ENCODE measurements at regions not wholly inside any gene's neighbourhood (a gene's known extent, or its start where the extent isn't known, plus 50 kb on each side); places are given as distances from the start of the nearest gene placed in this dataset.
"Not testable (repeated sequence)": the region's sequence is repeated elsewhere in the genome, so short reads cannot be mapped to it uniquely, and the experiment has no call there.

DNA sequence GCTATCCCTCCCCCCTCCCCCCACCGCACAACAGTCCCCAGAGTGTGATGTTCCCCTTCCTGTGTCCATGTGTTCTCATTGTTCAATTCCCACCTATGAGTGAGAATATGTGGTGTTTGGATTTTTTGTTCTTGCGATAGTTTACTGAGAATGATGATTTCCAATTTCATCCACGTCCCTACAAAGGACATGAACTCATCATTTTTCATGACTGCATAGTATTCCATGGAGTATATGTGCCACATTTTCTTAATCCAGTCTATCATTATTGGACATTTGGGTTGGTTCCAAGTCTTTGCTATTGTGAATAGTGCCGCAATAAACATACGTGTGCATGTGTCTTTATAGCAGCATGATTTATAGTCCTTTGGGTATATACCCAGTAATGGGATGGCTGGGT lies 342.0 kb upstream of the KIAA1217 start:
- H3K4me3 Mint-ChIP-seq; H3K36me3 ChIP-seq (ENCODE audit: control insufficient read depth in 2 of 3, insufficient read depth in 3 of 3, low read length in 3 of 3); H3K9me3 ChIP-seq (ENCODE audit: control insufficient read depth in 2 of 3, low read length in 3 of 3); H3K4me3 ChIP-seq (ENCODE audit: low read length); H3K27me3 ChIP-seq (ENCODE audit: control insufficient read depth in 2 of 2, insufficient read depth in 2 of 2, low read length in 2 of 2); intact Hi-C loops (cut with micrococcal nuclease); H3K4me1 Mint-ChIP-seq; H3K4me1 ChIP-seq (ENCODE audit: control insufficient read depth in 2 of 2, insufficient read depth in 2 of 2, low read length in 2 of 2); CTCF ChIA-PET; H3K36me3 Mint-ChIP-seq; POLR2A ChIA-PET; H3K27ac ChIP-seq (ENCODE audit: low read depth, low read length); H3K27ac Mint-ChIP-seq; ATAC-seq; DNase-seq: not testable (repeated sequence)
- H3K9me3 Mint-ChIP-seq: peaks cover 0 to 11% (median 0%) of the 10 kb centered on the region in 11 donors
- peaks cover 0 to 16% (median 7%) of the 10 kb centered on the region in 5 donors for H3K27me3 Mint-ChIP-seq

DNA sequence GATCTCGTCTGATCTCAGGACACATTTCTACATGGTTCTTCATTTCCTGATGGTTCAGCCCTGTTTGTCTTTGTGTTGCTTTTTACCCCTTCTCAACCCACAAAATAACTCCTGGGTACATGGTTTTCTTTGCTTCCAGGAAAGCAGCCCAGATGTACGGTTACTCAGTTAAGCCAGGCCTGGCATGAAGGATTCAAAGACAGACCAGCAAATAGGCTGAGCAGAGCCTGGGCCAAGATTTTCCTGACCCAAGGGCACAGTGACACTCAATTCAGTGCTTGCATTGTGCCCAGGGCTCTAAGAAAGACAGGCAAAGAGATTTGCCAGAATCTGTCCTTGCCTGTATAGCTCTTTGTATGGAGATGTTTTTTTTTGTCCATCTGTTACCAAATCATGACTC lies 340.8 kb upstream of the KIAA1217 start:
- ChIA-PET POLR2A (no interaction called here), CTCF (no interaction called here)
- Histone ChIP-seq H3K36me3 (ENCODE audit: control insufficient read depth in 2 of 3, insufficient read depth in 3 of 3, low read length in 3 of 3) (no peaks in the 10 kb centered on the region), H3K4me1 (ENCODE audit: control insufficient read depth in 2 of 2, insufficient read depth in 2 of 2, low read length in 2 of 2) (no peaks in the 10 kb centered on the region), H3K27ac (ENCODE audit: low read depth, low read length) (no peak overlapping the region), H3K4me3 (ENCODE audit: low read length) (no peak overlapping the region), H3K27me3 (ENCODE audit: control insufficient read depth in 2 of 2, insufficient read depth in 2 of 2, low read length in 2 of 2) (no peaks in the 10 kb centered on the region), H3K9me3 (ENCODE audit: control insufficient read depth in 2 of 3, low read length in 3 of 3) (no peaks in the 10 kb centered on the region)
- DNase-seq (no peak), ATAC-seq (no peak)
- peaks cover 0 to 2% (median 0%) of the 10 kb centered on the region in 7 donors for H3K4me1 Mint-ChIP-seq
- peaks cover 0 to 11% (median 0%) of the 10 kb centered on the region in 11 donors for H3K9me3 Mint-ChIP-seq
- H3K36me3 Mint-ChIP-seq: no peaks in the 10 kb centered on the region
- intact Hi-C loops (cut with micrococcal nuclease): no loop called here
- H3K27me3 Mint-ChIP-seq: peaks cover 0 to 16% (median 8%) of the 10 kb centered on the region in 5 donors
- H3K27ac Mint-ChIP-seq: no peak overlapping the region
- no peak overlapping the region for H3K4me3 Mint-ChIP-seq

DNA sequence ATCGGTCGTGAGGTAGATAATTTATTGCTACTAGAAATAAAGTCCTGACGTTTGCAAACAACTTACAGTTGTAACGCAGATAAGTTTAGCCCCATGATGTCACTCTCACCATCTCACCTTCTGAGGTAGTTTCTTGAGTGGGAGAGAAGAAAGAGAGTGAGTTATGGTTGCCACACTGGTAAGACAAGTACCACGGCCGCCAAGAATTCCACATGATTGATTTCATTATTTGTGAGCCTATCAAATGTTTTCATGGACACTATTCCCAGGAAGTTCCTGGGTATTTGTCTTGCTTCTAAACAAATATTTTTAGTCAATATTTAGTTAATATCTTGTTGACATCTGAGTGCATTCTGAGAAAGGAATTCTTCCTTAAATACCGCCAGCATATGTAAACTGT lies 339.4 kb upstream of the KIAA1217 start:
- Histone ChIP-seq H3K4me1 (ENCODE audit: control insufficient read depth in 2 of 2, insufficient read depth in 2 of 2, low read length in 2 of 2) (no peaks in the 10 kb centered on the region), H3K36me3 (ENCODE audit: control insufficient read depth in 2 of 3, insufficient read depth in 3 of 3, low read length in 3 of 3) (no peaks in the 10 kb centered on the region), H3K9me3 (ENCODE audit: control insufficient read depth in 2 of 3, low read length in 3 of 3) (no peaks in the 10 kb centered on the region), H3K27ac (ENCODE audit: low read depth, low read length) (no peak overlapping the region), H3K4me3 (ENCODE audit: low read length) (no peak overlapping the region), H3K27me3 (ENCODE audit: control insufficient read depth in 2 of 2, insufficient read depth in 2 of 2, low read length in 2 of 2) (no peaks in the 10 kb centered on the region)
- Mint-ChIP-seq H3K4me3 (no peak overlapping the region), H3K27me3 (peaks cover 0 to 18% (median 8%) of the 10 kb centered on the region in 5 donors), H3K27ac (no peak overlapping the region), H3K4me1 (peaks cover 0 to 2% (median 0%) of the 10 kb centered on the region in 7 donors), H3K36me3 (no peaks in the 10 kb centered on the region), H3K9me3 (peaks cover 0 to 11% (median 0%) of the 10 kb centered on the region in 11 donors)
- DNase-seq: no peak
- ATAC-seq: no peak
- intact Hi-C loops (cut with micrococcal nuclease): no loop called here
- CTCF ChIA-PET: no interaction called here
- POLR2A ChIA-PET: no interaction called here

- POLR2A ChIA-PET: no interaction called here
- Mint-ChIP-seq H3K4me1 (peaks cover 0 to 2% (median 0%) of the 10 kb centered on the region in 7 donors), H3K27me3 (peaks cover 0 to 22% (median 8%) of the 10 kb centered on the region in 5 donors), H3K4me3 (no peak overlapping the region), H3K36me3 (no peaks in the 10 kb centered on the region), H3K27ac (no peak overlapping the region), H3K9me3 (peaks cover 0 to 11% (median 3%) of the 10 kb centered on the region in 11 donors)
- no peaks in the 10 kb centered on the region for H3K36me3 ChIP-seq (ENCODE audit: control insufficient read depth in 2 of 3, insufficient read depth in 3 of 3, low read length in 3 of 3)
- H3K4me3 ChIP-seq (ENCODE audit: low read length): no peak overlapping the region
- no peaks in the 10 kb centered on the region for H3K4me1 ChIP-seq (ENCODE audit: control insufficient read depth in 2 of 2, insufficient read depth in 2 of 2, low read length in 2 of 2)
- CTCF ChIA-PET: no interaction called here
- ATAC-seq: no peak
- no peak overlapping the region for H3K27ac ChIP-seq (ENCODE audit: low read depth, low read length)
- H3K27me3 ChIP-seq (ENCODE audit: control insufficient read depth in 2 of 2, insufficient read depth in 2 of 2, low read length in 2 of 2): no peaks in the 10 kb centered on the region
- no peaks in the 10 kb centered on the region for H3K9me3 ChIP-seq (ENCODE audit: control insufficient read depth in 2 of 3, low read length in 3 of 3)
- no peak for DNase-seq
- intact Hi-C loops (cut with micrococcal nuclease): no loop called here
These were observed 338.9 kb upstream of the KIAA1217 start for GRCh38 chr10:23869996-23870395.

DNA sequence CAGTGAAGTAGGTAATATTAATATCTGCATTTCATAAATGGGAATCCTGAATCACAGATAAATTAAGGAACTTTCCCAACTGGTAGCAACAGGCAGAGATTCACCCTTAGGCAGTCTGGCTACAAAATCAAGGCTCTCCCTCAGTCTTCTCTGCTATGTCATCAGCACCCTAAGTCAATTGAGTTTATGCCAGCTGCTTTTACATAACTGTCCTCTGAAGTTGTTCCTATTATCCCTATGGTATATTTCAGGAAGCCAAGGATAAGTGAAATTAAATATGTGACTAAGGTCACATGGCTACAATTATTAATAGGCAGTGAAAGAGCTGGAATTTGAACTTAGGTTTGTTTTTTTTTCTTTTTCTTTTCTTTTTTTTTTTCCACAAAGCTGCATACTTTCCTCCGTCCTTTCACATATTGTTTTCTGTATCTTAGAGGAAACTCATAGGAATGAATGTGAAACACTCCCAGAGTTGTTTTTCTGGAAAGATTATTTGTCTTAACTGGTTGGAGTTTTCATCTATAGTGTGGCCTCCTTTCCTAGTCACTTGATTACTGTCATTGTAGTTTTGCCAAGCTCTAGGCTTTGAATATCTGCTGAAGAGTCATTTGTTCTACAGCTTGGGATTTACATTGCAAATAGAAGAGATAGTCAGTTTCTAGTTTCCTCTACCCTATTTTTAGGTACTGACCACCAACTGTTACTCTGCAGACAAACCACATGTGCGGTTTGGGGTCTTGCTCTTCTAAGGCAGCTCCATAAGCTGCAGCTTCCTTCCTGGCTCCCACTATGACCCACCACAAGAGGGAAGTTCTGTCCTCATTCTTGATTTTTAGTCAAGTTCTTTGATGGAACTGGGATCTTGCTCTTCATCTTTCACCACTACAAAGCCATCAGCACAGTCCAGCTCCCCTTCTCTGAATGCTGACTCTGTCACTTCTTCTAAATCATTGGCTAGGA lies 338.0 kb upstream of the KIAA1217 start:
- no peak overlapping the region for H3K4me3 ChIP-seq (ENCODE audit: low read length)
- intact Hi-C loops (cut with micrococcal nuclease): no loop called here
- Mint-ChIP-seq H3K9me3 (peaks cover 0 to 11% (median 3%) of the 10 kb centered on the region in 11 donors), H3K27me3 (peaks cover 0 to 22% (median 8%) of the 10 kb centered on the region in 5 donors), H3K36me3 (no peaks in the 10 kb centered on the region), H3K27ac (no peak overlapping the region), H3K4me3 (no peak overlapping the region), H3K4me1 (peaks cover 0 to 2% (median 0%) of the 10 kb centered on the region in 7 donors)
- no peaks in the 10 kb centered on the region for H3K36me3 ChIP-seq (ENCODE audit: control insufficient read depth in 2 of 3, insufficient read depth in 3 of 3, low read length in 3 of 3)
- DNase-seq (no peak), ATAC-seq (no peak)
- H3K9me3 ChIP-seq (ENCODE audit: control insufficient read depth in 2 of 3, low read length in 3 of 3): no peaks in the 10 kb centered on the region
- H3K4me1 ChIP-seq (ENCODE audit: control insufficient read depth in 2 of 2, insufficient read depth in 2 of 2, low read length in 2 of 2): no peaks in the 10 kb centered on the region
- ChIA-PET CTCF (no interaction called here), POLR2A (no interaction called here)
- no peak overlapping the region for H3K27ac ChIP-seq (ENCODE audit: low read depth, low read length)
- H3K27me3 ChIP-seq (ENCODE audit: control insufficient read depth in 2 of 2, insufficient read depth in 2 of 2, low read length in 2 of 2): no peaks in the 10 kb centered on the region

DNA sequence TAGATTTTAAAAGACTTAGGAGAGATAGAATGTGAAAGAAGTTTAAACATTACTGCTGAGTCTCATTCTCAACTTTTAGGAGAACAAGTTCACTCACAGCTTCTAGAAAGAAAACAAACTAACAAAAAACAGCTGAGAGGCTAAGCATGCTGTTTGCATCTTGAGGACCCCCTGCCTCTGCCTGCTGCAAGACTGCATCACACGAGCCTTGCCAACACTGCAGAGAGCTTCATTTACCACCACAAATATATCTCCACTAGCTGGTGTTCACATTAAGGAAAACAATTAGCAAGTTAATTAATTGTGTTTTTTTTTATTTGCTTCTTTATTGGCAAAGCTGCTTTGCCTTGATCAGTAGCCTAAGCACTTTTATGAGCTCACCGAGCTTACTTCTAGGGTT lies 336.6 kb upstream of the KIAA1217 start:
- Histone ChIP-seq H3K27me3 (ENCODE audit: control insufficient read depth in 2 of 2, insufficient read depth in 2 of 2, low read length in 2 of 2) (no peaks in the 10 kb centered on the region), H3K9me3 (ENCODE audit: control insufficient read depth in 2 of 3, low read length in 3 of 3) (no peaks in the 10 kb centered on the region), H3K4me3 (ENCODE audit: low read length) (no peak overlapping the region), H3K36me3 (ENCODE audit: control insufficient read depth in 2 of 3, insufficient read depth in 3 of 3, low read length in 3 of 3) (no peaks in the 10 kb centered on the region), H3K27ac (ENCODE audit: low read depth, low read length) (no peak overlapping the region), H3K4me1 (ENCODE audit: control insufficient read depth in 2 of 2, insufficient read depth in 2 of 2, low read length in 2 of 2) (no peaks in the 10 kb centered on the region)
- intact Hi-C loops (cut with micrococcal nuclease): no loop called here
- POLR2A ChIA-PET: no interaction called here
- CTCF ChIA-PET: no interaction called here
- no peak overlapping the region for H3K4me3 Mint-ChIP-seq
- ATAC-seq (no peak), DNase-seq (no peak)
- peaks cover 0 to 22% (median 8%) of the 10 kb centered on the region in 5 donors for H3K27me3 Mint-ChIP-seq
- peaks cover 0 to 11% (median 2%) of the 10 kb centered on the region in 11 donors for H3K9me3 Mint-ChIP-seq
- H3K36me3 Mint-ChIP-seq: no peaks in the 10 kb centered on the region
- no peak overlapping the region for H3K27ac Mint-ChIP-seq
- peaks cover 0 to 2% (median 0%) of the 10 kb centered on the region in 7 donors for H3K4me1 Mint-ChIP-seq

GRCh38 chr10:23877791-23878320 lies 331.1 kb upstream of the KIAA1217 start:
- Mint-ChIP-seq H3K4me1 (no peaks in the 10 kb centered on the region), H3K4me3 (no peak overlapping the region), H3K27ac (no peak overlapping the region), H3K27me3 (peaks cover 0 to 5% (median 0%) of the 10 kb centered on the region in 5 donors), H3K36me3 (no peaks in the 10 kb centered on the region), H3K9me3 (peaks cover 0 to 5% (median 0%) of the 10 kb centered on the region in 11 donors)
- POLR2A ChIA-PET: no interaction called here
- DNase-seq (no peak), ATAC-seq (no peak)
- CTCF ChIA-PET: no interaction called here
- Histone ChIP-seq H3K27ac (ENCODE audit: low read depth, low read length) (no peak overlapping the region), H3K4me3 (ENCODE audit: low read length) (no peak overlapping the region), H3K36me3 (ENCODE audit: control insufficient read depth in 2 of 3, insufficient read depth in 3 of 3, low read length in 3 of 3) (no peaks in the 10 kb centered on the region), H3K4me1 (ENCODE audit: control insufficient read depth in 2 of 2, insufficient read depth in 2 of 2, low read length in 2 of 2) (no peaks in the 10 kb centered on the region), H3K27me3 (ENCODE audit: control insufficient read depth in 2 of 2, insufficient read depth in 2 of 2, low read length in 2 of 2) (no peaks in the 10 kb centered on the region), H3K9me3 (ENCODE audit: control insufficient read depth in 2 of 3, low read length in 3 of 3) (no peaks in the 10 kb centered on the region)
- intact Hi-C loops (cut with micrococcal nuclease): no loop called here
